ENCODE measurements at regions not wholly inside any gene's neighbourhood (a gene's known extent, or its start where the extent isn't known, plus 50 kb on each side); places are given as distances from the start of the nearest gene placed in this dataset.

GRCh38 chr4:112015960-112016359, 129.3 kb upstream of the FAM241A start:
- TF ChIP-seq, protein P1, sequence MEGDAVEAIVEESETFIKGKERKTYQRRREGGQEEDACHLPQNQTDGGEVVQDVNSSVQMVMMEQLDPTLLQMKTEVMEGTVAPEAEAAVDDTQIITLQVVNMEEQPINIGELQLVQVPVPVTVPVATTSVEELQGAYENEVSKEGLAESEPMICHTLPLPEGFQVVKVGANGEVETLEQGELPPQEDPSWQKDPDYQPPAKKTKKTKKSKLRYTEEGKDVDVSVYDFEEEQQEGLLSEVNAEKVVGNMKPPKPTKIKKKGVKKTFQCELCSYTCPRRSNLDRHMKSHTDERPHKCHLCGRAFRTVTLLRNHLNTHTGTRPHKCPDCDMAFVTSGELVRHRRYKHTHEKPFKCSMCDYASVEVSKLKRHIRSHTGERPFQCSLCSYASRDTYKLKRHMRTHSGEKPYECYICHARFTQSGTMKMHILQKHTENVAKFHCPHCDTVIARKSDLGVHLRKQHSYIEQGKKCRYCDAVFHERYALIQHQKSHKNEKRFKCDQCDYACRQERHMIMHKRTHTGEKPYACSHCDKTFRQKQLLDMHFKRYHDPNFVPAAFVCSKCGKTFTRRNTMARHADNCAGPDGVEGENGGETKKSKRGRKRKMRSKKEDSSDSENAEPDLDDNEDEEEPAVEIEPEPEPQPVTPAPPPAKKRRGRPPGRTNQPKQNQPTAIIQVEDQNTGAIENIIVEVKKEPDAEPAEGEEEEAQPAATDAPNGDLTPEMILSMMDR (IDR thresholded peaks at IDR 0.05; ENCODE audit: poor library complexity, severe bottlenecking) = no peak
- TF ChIP-seq TAF1 (IDR thresholded peaks at IDR 0.05; ENCODE audit: low read depth) (no peak), POLR2AphosphoS5 (IDR thresholded peaks at IDR 0.05) (no peak), SMC3 (conservative IDR thresholded peaks at IDR 0.05; ENCODE audit: poor library complexity) (no peak), EZH2 (IDR thresholded peaks at IDR 0.05; ENCODE audit: borderline replicate concordance, insufficient read depth, low read length, poor library complexity, severe bottlenecking) (no peak)
- TF ChIP-seq, protein P2, sequence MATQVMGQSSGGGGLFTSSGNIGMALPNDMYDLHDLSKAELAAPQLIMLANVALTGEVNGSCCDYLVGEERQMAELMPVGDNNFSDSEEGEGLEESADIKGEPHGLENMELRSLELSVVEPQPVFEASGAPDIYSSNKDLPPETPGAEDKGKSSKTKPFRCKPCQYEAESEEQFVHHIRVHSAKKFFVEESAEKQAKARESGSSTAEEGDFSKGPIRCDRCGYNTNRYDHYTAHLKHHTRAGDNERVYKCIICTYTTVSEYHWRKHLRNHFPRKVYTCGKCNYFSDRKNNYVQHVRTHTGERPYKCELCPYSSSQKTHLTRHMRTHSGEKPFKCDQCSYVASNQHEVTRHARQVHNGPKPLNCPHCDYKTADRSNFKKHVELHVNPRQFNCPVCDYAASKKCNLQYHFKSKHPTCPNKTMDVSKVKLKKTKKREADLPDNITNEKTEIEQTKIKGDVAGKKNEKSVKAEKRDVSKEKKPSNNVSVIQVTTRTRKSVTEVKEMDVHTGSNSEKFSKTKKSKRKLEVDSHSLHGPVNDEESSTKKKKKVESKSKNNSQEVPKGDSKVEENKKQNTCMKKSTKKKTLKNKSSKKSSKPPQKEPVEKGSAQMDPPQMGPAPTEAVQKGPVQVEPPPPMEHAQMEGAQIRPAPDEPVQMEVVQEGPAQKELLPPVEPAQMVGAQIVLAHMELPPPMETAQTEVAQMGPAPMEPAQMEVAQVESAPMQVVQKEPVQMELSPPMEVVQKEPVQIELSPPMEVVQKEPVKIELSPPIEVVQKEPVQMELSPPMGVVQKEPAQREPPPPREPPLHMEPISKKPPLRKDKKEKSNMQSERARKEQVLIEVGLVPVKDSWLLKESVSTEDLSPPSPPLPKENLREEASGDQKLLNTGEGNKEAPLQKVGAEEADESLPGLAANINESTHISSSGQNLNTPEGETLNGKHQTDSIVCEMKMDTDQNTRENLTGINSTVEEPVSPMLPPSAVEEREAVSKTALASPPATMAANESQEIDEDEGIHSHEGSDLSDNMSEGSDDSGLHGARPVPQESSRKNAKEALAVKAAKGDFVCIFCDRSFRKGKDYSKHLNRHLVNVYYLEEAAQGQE (IDR thresholded peaks at IDR 0.05; ENCODE audit: borderline replicate concordance) = no peak
